Panc1 (cell line): ENCODE measurements at regions not wholly inside any gene's neighbourhood (a gene's known extent, or its start where the extent isn't known, plus 50 kb on each side); places are given as distances from the start of the nearest gene placed in this dataset.

ENCODE experiments used
- ATAC-seq: fragments of 200-7000 bp; cut with Tn5 transposase; 2 replicates; pipeline ENCODE4 v1.9.1; 2020; ENCODE audit warnings: mild to moderate bottlenecking, moderate library complexity
- BruUV-seq: library from RNA; stranded (reverse); fragments of 400-500 nt; replicated peaks from 2 replicates; lab custom pipeline; 2021; lab: Mats Ljungman, UMichigan
- CTCF ChIA-PET: fragments of 300-600 bp; sonication (Branson Sonifier 250); formaldehyde crosslinking; loops from one replicate; lab custom pipeline; 2022; ENCODE audit warnings: antibody characterized with exemption; lab: Charles Lee
- POLR2A ChIA-PET: fragments of 300-600 bp; sonication (Branson Sonifier 250); formaldehyde crosslinking; loops from one replicate; lab custom pipeline; 2022; ENCODE audit warnings: antibody characterized with exemption; lab: Charles Lee
- DNase-seq: peaks from one replicate; pipeline ENCODE4 v3.0.0-alpha.2; 2010; ENCODE audit warnings: low read depth, low spot score
- H3K27ac ChIP-seq: 2 replicates; pipeline ENCODE4 v1.5.1; 2011; ENCODE audit warnings: mild to moderate bottlenecking, low read length, inconsistent platforms
- H3K27me3 ChIP-seq: fragments of 200-500 bp; sonication (Bioruptor generic); 2 replicates; pipeline ENCODE4 v1.6.0; 2014; ENCODE audit warnings: low read length, inconsistent platforms; ENCODE audit not compliant: control insufficient read depth, insufficient read depth
- H3K36me3 ChIP-seq: fragments of 200-500 bp; sonication (Bioruptor generic); 2 replicates; pipeline ENCODE4 v1.5.1; 2014; ENCODE audit warnings: inconsistent platforms, mild to moderate bottlenecking, low read length, moderate library complexity; ENCODE audit not compliant: control insufficient read depth, insufficient read depth
- H3K4me1 ChIP-seq: 2 replicates; pipeline ENCODE4 v1.5.1; 2011; ENCODE audit warnings: inconsistent platforms, mild to moderate bottlenecking, low read length, moderate library complexity; ENCODE audit not compliant: control insufficient read depth, insufficient read depth
- H3K4me3 ChIP-seq, 2 experiments: 2 replicates each; pipeline ENCODE4 v1.5.1; 2011 to 2012; ENCODE audit warnings: low read depth in 2 of 2, low read length in 2 of 2, mild to moderate bottlenecking in 2 of 2, inconsistent platforms in 1 of 2, moderate library complexity in 1 of 2
- H3K9me3 ChIP-seq: fragments of 200-500 bp; sonication (Bioruptor generic); 2 replicates; pipeline ENCODE4 v1.5.1; 2014; ENCODE audit warnings: low read depth, mild to moderate bottlenecking, inconsistent platforms, low read length, moderate library complexity; ENCODE audit not compliant: control insufficient read depth, insufficient read depth
- POLR2AphosphoS5 ChIP-seq: IDR thresholded peaks from 2 replicates; pipeline ENCODE4 v1.6.1; 2012; ENCODE audit warnings: mild to moderate bottlenecking, low read depth, low read length, moderate library complexity
- SIN3A ChIP-seq: IDR thresholded peaks from 2 replicates; pipeline ENCODE4 v1.6.1; 2012; ENCODE audit warnings: low read depth, mild to moderate bottlenecking, low read length, moderate library complexity, borderline replicate concordance; ENCODE audit not compliant: insufficient read depth
- TCF7L2 ChIP-seq: IDR thresholded peaks from 2 replicates; pipeline ENCODE4 v1.6.1; 2011; ENCODE audit warnings: mild to moderate bottlenecking, low read depth, low read length, inconsistent platforms
- in situ Hi-C: cut with HindIII; loops from 2 replicates; pipeline ENCODE4 v1.10.0; 2016; ENCODE audit warnings: low sequenced_read_pairs, low pct_unique_long_range_greater_than_20kb
- intact Hi-C: fragments of 100-400 bp; cut with micrococcal nuclease; formaldehyde crosslinking; loops from one replicate; pipeline ENCODE4 v1.10.0; 2022; ENCODE audit not compliant: unreplicated experiment
- TF ChIP-seq, protein P1 (sequence below): fragments of 450-650 bp; IDR thresholded peaks from 2 replicates; pipeline ENCODE4 v1.5.1; 2017; ENCODE audit warnings: mild to moderate bottlenecking
- TF ChIP-seq, protein P2 (sequence below), 2 experiments: IDR thresholded peaks; 2 replicates each; pipeline ENCODE4 v1.6.1; 2011 to 2012; ENCODE audit warnings: low read depth in 2 of 2, control low read depth in 1 of 2, low read length in 1 of 2, mild to moderate bottlenecking in 1 of 2, moderate library complexity in 1 of 2; ENCODE audit not compliant: insufficient read depth in 1 of 2

DNA sequence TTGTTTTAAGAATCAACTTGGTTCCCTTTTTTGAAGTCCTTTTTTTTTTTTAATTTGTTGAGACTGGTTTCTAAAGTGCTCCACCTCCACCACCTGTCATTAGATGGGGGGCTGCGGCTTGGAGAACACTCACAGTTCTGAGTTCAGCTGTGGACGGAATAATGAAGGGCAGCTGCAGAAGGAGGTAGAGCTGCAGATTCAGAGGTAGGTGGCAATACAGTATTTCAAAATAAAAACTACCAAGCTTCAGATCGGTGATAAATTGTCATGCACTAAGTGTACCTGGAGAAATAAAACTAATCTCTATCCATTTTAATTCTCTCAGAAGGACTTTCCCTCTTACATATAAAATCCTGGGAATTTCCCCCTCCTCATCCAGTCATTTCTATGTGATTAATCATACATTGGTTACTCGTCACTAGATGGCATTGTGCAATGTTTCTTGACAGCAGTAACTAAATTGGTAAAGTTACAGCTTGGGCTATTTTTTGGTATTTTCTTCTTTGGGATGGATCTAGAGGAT lies 81.1 kb upstream of the SLC39A10 start:
- Histone ChIP-seq H3K36me3 (no peaks in the 10 kb centered on the region), H3K4me1 (0 out of 2 replicates have a peak, but pooled peaks cover 4% of the 10 kb centered on the region), H3K9me3 (no peaks in the 10 kb centered on the region), H3K4me3 (no peak overlapping the region), H3K27ac (no peak overlapping the region), H3K27me3 (no peaks in the 10 kb centered on the region)
- intact Hi-C loops (loop anchor here (5.0 kb wide), 1 partner anchor 86 kb away; no protein-coding TSS in a partner anchor), in situ Hi-C loops (no loop called here)
- TF ChIP-seq, protein P1, sequence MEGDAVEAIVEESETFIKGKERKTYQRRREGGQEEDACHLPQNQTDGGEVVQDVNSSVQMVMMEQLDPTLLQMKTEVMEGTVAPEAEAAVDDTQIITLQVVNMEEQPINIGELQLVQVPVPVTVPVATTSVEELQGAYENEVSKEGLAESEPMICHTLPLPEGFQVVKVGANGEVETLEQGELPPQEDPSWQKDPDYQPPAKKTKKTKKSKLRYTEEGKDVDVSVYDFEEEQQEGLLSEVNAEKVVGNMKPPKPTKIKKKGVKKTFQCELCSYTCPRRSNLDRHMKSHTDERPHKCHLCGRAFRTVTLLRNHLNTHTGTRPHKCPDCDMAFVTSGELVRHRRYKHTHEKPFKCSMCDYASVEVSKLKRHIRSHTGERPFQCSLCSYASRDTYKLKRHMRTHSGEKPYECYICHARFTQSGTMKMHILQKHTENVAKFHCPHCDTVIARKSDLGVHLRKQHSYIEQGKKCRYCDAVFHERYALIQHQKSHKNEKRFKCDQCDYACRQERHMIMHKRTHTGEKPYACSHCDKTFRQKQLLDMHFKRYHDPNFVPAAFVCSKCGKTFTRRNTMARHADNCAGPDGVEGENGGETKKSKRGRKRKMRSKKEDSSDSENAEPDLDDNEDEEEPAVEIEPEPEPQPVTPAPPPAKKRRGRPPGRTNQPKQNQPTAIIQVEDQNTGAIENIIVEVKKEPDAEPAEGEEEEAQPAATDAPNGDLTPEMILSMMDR, result peak; percentile 60
- TF ChIP-seq SIN3A, result no peak
- no TSS peak for BruUV-seq
- ATAC-seq (peak; percentile 82), DNase-seq (no peak)
- ChIA-PET POLR2A (interaction anchor here (0.7 kb wide), 1 partner anchor 408 kb away, joined by 3 read pairs; no protein-coding TSS in a partner anchor), CTCF (interaction anchor here (1.2 kb wide), 1 partner anchor 81 kb away, joined by 3 read pairs; the partner anchor contains the start of gene SLC39A10)

DNA sequence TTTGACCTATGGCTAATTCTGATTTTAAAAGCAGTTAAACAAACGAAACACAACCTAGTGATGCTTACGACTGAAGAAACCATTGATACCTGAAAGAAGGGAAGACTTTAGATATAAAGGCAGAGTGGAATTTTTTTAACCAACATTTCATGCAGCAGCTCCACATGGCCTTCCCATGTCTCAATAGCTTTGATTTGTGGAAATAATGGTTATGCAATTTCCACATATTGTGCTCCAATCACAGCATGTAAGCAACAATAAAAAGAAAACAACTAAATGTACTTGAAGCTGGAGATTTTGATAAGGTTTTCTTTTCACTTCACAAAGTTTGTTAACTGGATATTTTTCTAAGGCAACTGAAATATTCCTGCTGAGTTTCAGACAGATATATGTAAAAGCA lies 82.0 kb upstream of the SLC39A10 start:
- H3K36me3 ChIP-seq, result no peaks in the 10 kb centered on the region
- no peaks in the 10 kb centered on the region for H3K27me3 ChIP-seq
- no peak overlapping the region for H3K27ac ChIP-seq
- DNase-seq (no peak), ATAC-seq (no peak)
- ChIA-PET CTCF (no interaction called here), POLR2A (no interaction called here)
- in situ Hi-C loops (no loop called here), intact Hi-C loops (loop anchor here (5.0 kb wide), 1 partner anchor 87 kb away; no protein-coding TSS in a partner anchor)
- TF ChIP-seq SIN3A, result no peak
- TF ChIP-seq, protein P1, result no peak
- no peak for TF ChIP-seq TCF7L2
- no peak for TF ChIP-seq POLR2AphosphoS5
- TF ChIP-seq, protein P2, sequence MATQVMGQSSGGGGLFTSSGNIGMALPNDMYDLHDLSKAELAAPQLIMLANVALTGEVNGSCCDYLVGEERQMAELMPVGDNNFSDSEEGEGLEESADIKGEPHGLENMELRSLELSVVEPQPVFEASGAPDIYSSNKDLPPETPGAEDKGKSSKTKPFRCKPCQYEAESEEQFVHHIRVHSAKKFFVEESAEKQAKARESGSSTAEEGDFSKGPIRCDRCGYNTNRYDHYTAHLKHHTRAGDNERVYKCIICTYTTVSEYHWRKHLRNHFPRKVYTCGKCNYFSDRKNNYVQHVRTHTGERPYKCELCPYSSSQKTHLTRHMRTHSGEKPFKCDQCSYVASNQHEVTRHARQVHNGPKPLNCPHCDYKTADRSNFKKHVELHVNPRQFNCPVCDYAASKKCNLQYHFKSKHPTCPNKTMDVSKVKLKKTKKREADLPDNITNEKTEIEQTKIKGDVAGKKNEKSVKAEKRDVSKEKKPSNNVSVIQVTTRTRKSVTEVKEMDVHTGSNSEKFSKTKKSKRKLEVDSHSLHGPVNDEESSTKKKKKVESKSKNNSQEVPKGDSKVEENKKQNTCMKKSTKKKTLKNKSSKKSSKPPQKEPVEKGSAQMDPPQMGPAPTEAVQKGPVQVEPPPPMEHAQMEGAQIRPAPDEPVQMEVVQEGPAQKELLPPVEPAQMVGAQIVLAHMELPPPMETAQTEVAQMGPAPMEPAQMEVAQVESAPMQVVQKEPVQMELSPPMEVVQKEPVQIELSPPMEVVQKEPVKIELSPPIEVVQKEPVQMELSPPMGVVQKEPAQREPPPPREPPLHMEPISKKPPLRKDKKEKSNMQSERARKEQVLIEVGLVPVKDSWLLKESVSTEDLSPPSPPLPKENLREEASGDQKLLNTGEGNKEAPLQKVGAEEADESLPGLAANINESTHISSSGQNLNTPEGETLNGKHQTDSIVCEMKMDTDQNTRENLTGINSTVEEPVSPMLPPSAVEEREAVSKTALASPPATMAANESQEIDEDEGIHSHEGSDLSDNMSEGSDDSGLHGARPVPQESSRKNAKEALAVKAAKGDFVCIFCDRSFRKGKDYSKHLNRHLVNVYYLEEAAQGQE (IDR thresholded peaks at IDR 0.05; ENCODE audit: insufficient read depth in 1 of 2, low read depth in 2 of 2, low read length in 1 of 2), result no peak
- H3K4me1 ChIP-seq, result peaks cover 4% of the 10 kb centered on the region; the same call in 1 of the 2 replicates
- BruUV-seq, result no TSS peak
- no peaks in the 10 kb centered on the region for H3K9me3 ChIP-seq
- H3K4me3 ChIP-seq, result no peak overlapping the region
